ENCODE measurements at regions not wholly inside any gene's neighbourhood (a gene's known extent, or its start where the extent isn't known, plus 50 kb on each side); places are given as distances from the start of the nearest gene placed in this dataset.

- Histone ChIP-seq H3K4me2 (ENCODE audit: control insufficient read depth, insufficient read depth) (no peak overlapping the region), H3K36me3 (ENCODE audit: control insufficient read depth in 2 of 2, insufficient read depth in 2 of 2, low read length in 1 of 2) (no peaks in the 10 kb centered on the region), H3K27me3 (replicated peaks in 1 of 2; ENCODE audit: control insufficient read depth in 2 of 2, insufficient read depth in 2 of 2, low read length in 1 of 2) (0 out of 4 replicates have a peak, but pooled peaks cover 0 to 3% of the 10 kb centered on the region in 2 experiments), H3K4me1 (ENCODE audit: control insufficient read depth, insufficient read depth, low read length) (no peaks in the 10 kb centered on the region), H3K79me2 (ENCODE audit: control insufficient read depth, insufficient read depth, low read length) (no peaks in the 10 kb centered on the region), H3K9ac (ENCODE audit: control insufficient read depth, insufficient read depth, low read length) (no peak overlapping the region), H2AFZ (ENCODE audit: control insufficient read depth, low read depth, low read length) (no peak overlapping the region), H3K9me3 (replicated peaks; ENCODE audit: control insufficient read depth, insufficient read depth, low read length) (no peaks in the 10 kb centered on the region), H3K27ac (ENCODE audit: control insufficient read depth, insufficient read depth) (no peak overlapping the region), H4K20me1 (ENCODE audit: control insufficient read depth, insufficient read depth) (no peaks in the 10 kb centered on the region), H3K4me3 (no peak overlapping the region)
- SMC1A ChIA-PET (ENCODE audit: uncharacterized antibody, unreplicated experiment), result no interaction called here
- DNase-seq (ENCODE audit: low read depth, low spot score) (no peak), FAIRE-seq (no peak), ATAC-seq (no peak)
- no TSS peak for BruUV-seq (replicated peaks)
- POLR2A ChIA-PET, result no interaction called here
- RAD21 ChIA-PET (ENCODE audit: unreplicated experiment), result no interaction called here
- 38% methylated on average over 18 of the region's 18 CpGs for whole genome bisulfite sequencing (ENCODE audit: insufficient coverage, insufficient replicate concordance, low lambda C conversion rate, missing lambda C conversion rate)
- CTCF ChIA-PET, result no interaction called here
- TF ChIP-seq SREBF1 (IDR thresholded peaks at IDR 0.05; ENCODE audit: low read length), result no peak
- TF ChIP-seq CBX5 (IDR thresholded peaks at IDR 0.05; ENCODE audit: low read depth), result no peak
- TF ChIP-seq RUNX3 (IDR thresholded peaks at IDR 0.05; ENCODE audit: low read length), result no peak
- TF ChIP-seq BCL11A (IDR thresholded peaks at IDR 0.05; ENCODE audit: low read depth, low read length), result no peak
- TF ChIP-seq KDM1A (IDR thresholded peaks at IDR 0.05; ENCODE audit: borderline replicate concordance), result no peak
- TF ChIP-seq RELB (IDR thresholded peaks at IDR 0.05; ENCODE audit: low read depth), result no peak
- TF ChIP-seq POLR2A (IDR thresholded peaks at IDR 0.05; ENCODE audit: low read depth, low read length), result no peak
- no peak for TF ChIP-seq TCF3 (IDR thresholded peaks at IDR 0.05; ENCODE audit: borderline replicate concordance, insufficient read depth, low read depth, low read length)
- no peak for TF ChIP-seq IRF5 (IDR thresholded peaks at IDR 0.05; ENCODE audit: borderline replicate concordance)
- no peak for TF ChIP-seq NBN (IDR thresholded peaks at IDR 0.05)
- no peak for TF ChIP-seq RCOR1 (conservative IDR thresholded peaks at IDR 0.05; ENCODE audit: low read depth, low read length)
- intact Hi-C loops (cut with micrococcal nuclease; ENCODE audit: unreplicated experiment) (no loop called here), in situ Hi-C loops (cut with MboI) (no loop called here)
Observed at GRCh38 chr19:30208436-30209060, 163.6 kb upstream of the ZNF536 start.
